GM13977 (cell line): ENCODE measurements at regions not wholly inside any gene's neighbourhood (a gene's known extent, or its start where the extent isn't known, plus 50 kb on each side); places are given as distances from the start of the nearest gene placed in this dataset.

Experiments
- DNase-seq: peaks from one replicate; pipeline ENCODE4 v3.0.0; 2012; ENCODE audit warnings: low spot score
- CTCF ChIP-seq: IDR thresholded peaks from 2 replicates; pipeline ENCODE4 v1.5.1; 2012; ENCODE audit warnings: mild to moderate bottlenecking, control low read depth; ENCODE audit not compliant: insufficient read depth; ENCODE audit errors: extremely low read depth, missing control alignments
- in situ Hi-C: fragments of 300-500 bp; cut with MboI; formaldehyde crosslinking; loops from one replicate; pipeline ENCODE4 v1.12.0; 2022; ENCODE audit warnings: low sequenced_read_pairs, low pct_unique_long_range_greater_than_20kb, mixed read lengths, inconsistent platforms; ENCODE audit not compliant: unreplicated experiment

- in situ Hi-C loops: no loop called here
- TF ChIP-seq CTCF: no peak
- DNase-seq: no peak
Observed at GRCh38 chrX:150293311-150294013, 69.7 kb upstream of the MAMLD1 start.

GRCh38 chrX:150298841-150299551 is 64.1 kb upstream of the MAMLD1 start:
- in situ Hi-C loops: no loop called here
- no peak for DNase-seq
- TF ChIP-seq CTCF: no peak

GRCh38 chrX:150299579-150299978 is 63.5 kb upstream of the MAMLD1 start:
- DNase-seq: no peak
- in situ Hi-C loops: no loop called here
- no peak for TF ChIP-seq CTCF

- in situ Hi-C loops: no loop called here
- no peak for TF ChIP-seq CTCF
- DNase-seq: no peak
Observed at GRCh38 chrX:150303386-150304097, 59.6 kb upstream of the MAMLD1 start.

- DNase-seq: no peak
- in situ Hi-C loops: no loop called here
- TF ChIP-seq CTCF: no peak
Observed at GRCh38 chrX:150306002-150306401, 57.1 kb upstream of the MAMLD1 start.

GRCh38 chrX:150308041-150308440 is 55.1 kb upstream of the MAMLD1 start:
- TF ChIP-seq CTCF: no peak
- in situ Hi-C loops: no loop called here
- DNase-seq: no peak
